ENCODE measurements at regions not wholly inside any gene's neighbourhood (a gene's known extent, or its start where the extent isn't known, plus 50 kb on each side); places are given as distances from the start of the nearest gene placed in this dataset.

DNA sequence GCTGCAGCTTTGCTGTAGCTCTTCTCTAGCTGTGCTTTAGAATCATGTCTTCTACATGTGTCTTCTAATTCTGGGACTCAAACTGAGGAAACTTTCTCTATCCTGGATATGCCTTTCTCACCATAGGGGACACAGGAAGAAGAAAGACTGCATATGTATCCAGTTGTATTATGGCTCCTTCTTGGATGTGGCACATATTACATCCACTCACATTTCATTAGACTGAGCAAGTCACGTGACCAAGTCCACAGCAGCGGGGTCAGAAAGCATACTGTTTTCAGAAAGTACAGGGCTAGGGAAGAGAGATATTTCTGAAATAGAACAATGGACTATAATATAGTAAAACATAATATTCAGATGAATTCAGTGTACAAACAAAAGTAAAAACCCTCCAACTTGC is 187.6 kb upstream of the RIMS1 start:
- H3K4me1 ChIP-seq: no peaks in the 10 kb centered on the region
- H3K36me3 ChIP-seq: no peaks in the 10 kb centered on the region
- H3K9me3 ChIP-seq (replicated peaks): peaks cover 20% of the 10 kb centered on the region
- intact Hi-C loops (cut with micrococcal nuclease): no loop called here
- no peaks in the 10 kb centered on the region for H3K27me3 ChIP-seq (ENCODE audit: low read depth)
- H3K4me3 ChIP-seq: no peak overlapping the region
- TF ChIP-seq CTCF (IDR thresholded peaks at IDR 0.05; ENCODE audit: borderline replicate concordance): no peak
- no peak overlapping the region for H3K27ac ChIP-seq (replicated peaks)
- no peak for DNase-seq

DNA sequence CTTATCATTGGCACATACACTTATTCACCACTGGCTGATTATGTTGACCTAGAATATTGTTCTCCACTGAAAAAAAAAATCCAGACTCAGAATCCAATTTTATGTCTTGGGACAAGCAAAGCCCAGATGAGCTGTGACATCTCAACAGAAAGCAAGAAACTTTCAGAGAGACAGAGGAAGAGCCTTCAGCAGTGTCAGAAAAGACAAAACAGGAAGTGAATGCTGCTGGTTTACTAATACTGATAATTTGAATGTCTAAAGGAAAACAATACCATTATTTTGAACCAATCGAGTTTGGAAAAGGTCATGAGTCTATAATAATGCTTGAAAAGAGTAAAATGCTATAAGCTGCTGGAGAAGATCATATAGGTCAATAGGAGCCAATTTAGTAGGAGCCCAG is 179.8 kb upstream of the RIMS1 start:
- H3K4me1 ChIP-seq: no peaks in the 10 kb centered on the region
- intact Hi-C loops (cut with micrococcal nuclease): no loop called here
- H3K4me3 ChIP-seq: no peak overlapping the region
- no peaks in the 10 kb centered on the region for H3K9me3 ChIP-seq (replicated peaks)
- no peaks in the 10 kb centered on the region for H3K36me3 ChIP-seq
- H3K27ac ChIP-seq (replicated peaks): no peak overlapping the region
- no peaks in the 10 kb centered on the region for H3K27me3 ChIP-seq (ENCODE audit: low read depth)
- DNase-seq: no peak
- no peak for TF ChIP-seq CTCF (IDR thresholded peaks at IDR 0.05; ENCODE audit: borderline replicate concordance)

DNA sequence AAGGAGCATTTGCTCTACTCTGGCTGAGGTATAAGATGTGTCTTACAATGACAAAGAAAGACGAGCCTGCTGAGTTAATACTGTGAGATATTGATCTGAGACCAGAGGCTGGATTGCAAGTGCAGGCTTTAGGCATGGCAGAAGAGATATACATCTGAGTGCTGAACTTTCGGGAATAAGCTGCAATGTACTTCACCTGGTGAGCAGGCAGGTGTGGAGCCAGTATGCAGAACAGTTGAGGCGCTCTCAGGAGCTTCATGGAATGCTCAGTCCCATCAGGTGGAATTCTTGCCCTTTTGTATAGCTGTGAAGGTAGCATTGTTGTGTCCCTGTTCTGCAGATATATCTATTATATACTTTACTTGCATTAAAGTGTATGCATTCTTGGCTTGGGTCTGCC is 179.3 kb upstream of the RIMS1 start:
- no peaks in the 10 kb centered on the region for H3K9me3 ChIP-seq (replicated peaks)
- no peak overlapping the region for H3K27ac ChIP-seq (replicated peaks)
- H3K36me3 ChIP-seq: no peaks in the 10 kb centered on the region
- no peak for TF ChIP-seq CTCF (IDR thresholded peaks at IDR 0.05; ENCODE audit: borderline replicate concordance)
- H3K27me3 ChIP-seq (ENCODE audit: low read depth): no peaks in the 10 kb centered on the region
- intact Hi-C loops (cut with micrococcal nuclease): no loop called here
- DNase-seq: no peak
- no peaks in the 10 kb centered on the region for H3K4me1 ChIP-seq
- no peak overlapping the region for H3K4me3 ChIP-seq

DNA sequence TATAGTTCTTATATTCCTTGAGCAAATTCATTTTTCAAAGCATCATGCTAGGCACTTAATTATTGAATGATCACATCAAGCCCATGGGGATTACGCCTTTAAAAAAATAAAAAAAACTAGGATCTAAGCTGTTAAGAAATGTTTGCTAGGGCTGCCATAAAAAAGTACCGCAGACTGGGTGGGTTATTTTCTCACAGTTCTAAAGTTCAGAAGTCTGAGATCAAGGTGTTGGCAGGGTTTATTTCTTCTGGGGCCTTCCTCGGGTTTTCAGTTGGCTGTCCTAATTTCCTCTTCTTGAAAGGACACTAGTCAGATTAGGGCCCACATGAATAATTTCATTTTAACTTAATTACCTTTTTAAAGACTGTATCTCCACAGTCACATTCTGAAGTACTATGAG is 165.6 kb upstream of the RIMS1 start:
- intact Hi-C loops (cut with micrococcal nuclease): no loop called here
- Histone ChIP-seq H3K4me3 (no peak overlapping the region), H3K9me3 (replicated peaks) (peaks cover under 1% of the 10 kb centered on the region), H3K36me3 (no peaks in the 10 kb centered on the region), H3K4me1 (peaks cover 5% of the 10 kb centered on the region), H3K27me3 (ENCODE audit: low read depth) (no peaks in the 10 kb centered on the region), H3K27ac (replicated peaks) (no peak overlapping the region)
- no peak for TF ChIP-seq CTCF (IDR thresholded peaks at IDR 0.05; ENCODE audit: borderline replicate concordance)
- DNase-seq: no peak

GRCh38 chr6:71721642-71722041 is 164.7 kb upstream of the RIMS1 start:
- H3K4me1 ChIP-seq: peaks cover 5% of the 10 kb centered on the region
- peak overlapping the region; percentile 28 for H3K27ac ChIP-seq (replicated peaks)
- DNase-seq: no peak
- no peaks in the 10 kb centered on the region for H3K27me3 ChIP-seq (ENCODE audit: low read depth)
- peaks cover 8% of the 10 kb centered on the region for H3K9me3 ChIP-seq (replicated peaks)
- TF ChIP-seq CTCF (IDR thresholded peaks at IDR 0.05; ENCODE audit: borderline replicate concordance): no peak
- no peaks in the 10 kb centered on the region for H3K36me3 ChIP-seq
- intact Hi-C loops (cut with micrococcal nuclease): no loop called here
- H3K4me3 ChIP-seq: no peak overlapping the region

DNA sequence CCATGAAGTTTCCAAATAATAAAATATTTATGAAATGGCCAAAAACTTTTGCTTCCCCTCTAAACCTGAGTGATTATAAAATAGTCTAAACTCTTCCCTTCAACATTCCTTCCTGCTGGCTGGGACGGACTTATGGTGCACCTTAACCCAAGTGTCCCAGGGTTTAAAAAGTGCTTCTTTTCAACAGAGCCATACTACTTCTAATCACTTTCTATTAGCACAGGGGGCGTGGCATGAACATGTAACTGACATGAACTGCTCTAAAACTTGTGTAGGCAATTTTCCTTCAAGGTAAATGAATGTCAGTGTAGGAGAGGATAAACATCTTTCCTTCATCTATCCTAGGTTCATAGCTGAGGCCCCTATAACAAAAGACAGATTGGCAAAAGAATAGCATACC is 163.6 kb upstream of the RIMS1 start:
- Histone ChIP-seq H3K4me3 (no peak overlapping the region), H3K27me3 (ENCODE audit: low read depth) (no peaks in the 10 kb centered on the region), H3K4me1 (peaks cover 5% of the 10 kb centered on the region), H3K27ac (replicated peaks) (no peak overlapping the region), H3K9me3 (replicated peaks) (peaks cover 8% of the 10 kb centered on the region), H3K36me3 (no peaks in the 10 kb centered on the region)
- intact Hi-C loops (cut with micrococcal nuclease): no loop called here
- no peak for TF ChIP-seq CTCF (IDR thresholded peaks at IDR 0.05; ENCODE audit: borderline replicate concordance)
- DNase-seq: no peak
